ENCODE measurements at regions not wholly inside any gene's neighbourhood (a gene's known extent, or its start where the extent isn't known, plus 50 kb on each side); places are given as distances from the start of the nearest gene placed in this dataset.

- TF ChIP-seq CTCF (conservative IDR thresholded peaks at IDR 0.05), result no peak
- TF ChIP-seq ZFX (IDR thresholded peaks at IDR 0.05), result no peak
These were observed 777.9 kb downstream of the TENT5A start for GRCh38 chr6:80974579-80974978.
